ENCODE measurements at regions not wholly inside any gene's neighbourhood (a gene's known extent, or its start where the extent isn't known, plus 50 kb on each side); places are given as distances from the start of the nearest gene placed in this dataset.

DNA sequence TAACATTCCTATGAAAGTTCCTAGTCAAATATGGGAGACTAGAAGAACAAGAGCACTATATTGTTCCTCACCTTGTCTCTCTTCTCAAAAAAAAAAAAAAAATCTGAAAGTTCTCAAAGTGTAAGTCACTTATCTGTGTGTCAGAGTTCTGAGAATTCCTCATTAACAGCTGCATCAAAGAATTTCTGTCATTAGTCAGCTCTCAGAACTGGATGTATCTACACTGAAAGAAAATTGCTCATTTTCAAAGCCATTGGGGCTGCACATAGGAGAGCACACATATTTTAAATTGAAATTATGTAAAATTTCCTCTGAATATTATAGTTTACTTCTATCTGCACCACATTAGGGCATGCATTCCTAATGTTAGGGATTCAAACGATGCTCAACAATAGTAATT is 99.5 kb upstream of the FTMT start:
- Histone ChIP-seq H3K27me3 (ENCODE audit: control insufficient read depth, low read length) (no peaks in the 10 kb centered on the region), H3K4me3 (ENCODE audit: low read length) (no peak overlapping the region), H3K36me3 (ENCODE audit: control insufficient read depth, low read length) (no peaks in the 10 kb centered on the region), H3K4me2 (ENCODE audit: low read length) (no peak overlapping the region), H3K27ac (ENCODE audit: low read depth, low read length) (no peak overlapping the region), H3F3A (ENCODE audit: control insufficient read depth, insufficient read depth) (no peaks in the 10 kb centered on the region), H3K4me1 (ENCODE audit: control insufficient read depth, low read length) (no peaks in the 10 kb centered on the region), H3K79me2 (ENCODE audit: control insufficient read depth, low read length) (no peaks in the 10 kb centered on the region), H3K9me2 (replicated peaks; ENCODE audit: control insufficient read depth, low read length) (no peaks in the 10 kb centered on the region), H3K9me3 (ENCODE audit: control insufficient read depth, insufficient read depth, low read length) (no peaks in the 10 kb centered on the region), H4K20me1 (ENCODE audit: control insufficient read depth, insufficient read depth, low read depth, low read length) (no peaks in the 10 kb centered on the region)
- TF ChIP-seq EZH2phosphoT487 (IDR thresholded peaks at IDR 0.05; ENCODE audit: borderline replicate concordance, low read length) = no peak
- TF ChIP-seq, protein P1, sequence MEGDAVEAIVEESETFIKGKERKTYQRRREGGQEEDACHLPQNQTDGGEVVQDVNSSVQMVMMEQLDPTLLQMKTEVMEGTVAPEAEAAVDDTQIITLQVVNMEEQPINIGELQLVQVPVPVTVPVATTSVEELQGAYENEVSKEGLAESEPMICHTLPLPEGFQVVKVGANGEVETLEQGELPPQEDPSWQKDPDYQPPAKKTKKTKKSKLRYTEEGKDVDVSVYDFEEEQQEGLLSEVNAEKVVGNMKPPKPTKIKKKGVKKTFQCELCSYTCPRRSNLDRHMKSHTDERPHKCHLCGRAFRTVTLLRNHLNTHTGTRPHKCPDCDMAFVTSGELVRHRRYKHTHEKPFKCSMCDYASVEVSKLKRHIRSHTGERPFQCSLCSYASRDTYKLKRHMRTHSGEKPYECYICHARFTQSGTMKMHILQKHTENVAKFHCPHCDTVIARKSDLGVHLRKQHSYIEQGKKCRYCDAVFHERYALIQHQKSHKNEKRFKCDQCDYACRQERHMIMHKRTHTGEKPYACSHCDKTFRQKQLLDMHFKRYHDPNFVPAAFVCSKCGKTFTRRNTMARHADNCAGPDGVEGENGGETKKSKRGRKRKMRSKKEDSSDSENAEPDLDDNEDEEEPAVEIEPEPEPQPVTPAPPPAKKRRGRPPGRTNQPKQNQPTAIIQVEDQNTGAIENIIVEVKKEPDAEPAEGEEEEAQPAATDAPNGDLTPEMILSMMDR (IDR thresholded peaks at IDR 0.05; ENCODE audit: low read depth, low read length, poor library complexity, severe bottlenecking) = no peak

DNA sequence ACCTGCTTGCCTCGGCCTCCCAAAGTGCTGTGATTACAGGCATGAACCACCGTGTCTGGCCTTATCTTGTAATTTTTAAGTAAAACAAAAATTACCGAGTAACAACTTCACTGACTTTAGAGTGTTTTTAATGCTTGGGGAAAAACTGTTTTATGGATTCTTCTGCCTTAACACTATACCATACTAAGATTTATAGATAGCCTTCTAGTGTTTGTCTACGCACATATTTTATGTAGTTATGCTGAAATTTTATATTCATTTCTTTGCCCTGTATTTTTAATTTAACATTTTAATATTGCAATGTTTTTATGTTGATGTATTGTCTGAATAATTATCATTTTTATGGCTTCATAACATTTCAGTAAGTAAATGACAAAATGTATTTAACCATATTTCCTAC is 96.4 kb upstream of the FTMT start:
- H3K4me3 ChIP-seq (ENCODE audit: low read length) = no peak overlapping the region
- TF ChIP-seq EZH2phosphoT487 (IDR thresholded peaks at IDR 0.05; ENCODE audit: borderline replicate concordance, low read length) = no peak
- TF ChIP-seq, protein P1 (IDR thresholded peaks at IDR 0.05; ENCODE audit: low read depth, low read length, poor library complexity, severe bottlenecking) = no peak
- H3F3A ChIP-seq (ENCODE audit: control insufficient read depth, insufficient read depth) = no peaks in the 10 kb centered on the region
- H3K4me1 ChIP-seq (ENCODE audit: control insufficient read depth, low read length) = no peaks in the 10 kb centered on the region
- no peaks in the 10 kb centered on the region for H3K27me3 ChIP-seq (ENCODE audit: control insufficient read depth, low read length)
- no peaks in the 10 kb centered on the region for H3K9me2 ChIP-seq (replicated peaks; ENCODE audit: control insufficient read depth, low read length)
- H3K36me3 ChIP-seq (ENCODE audit: control insufficient read depth, low read length) = no peaks in the 10 kb centered on the region
- H3K4me2 ChIP-seq (ENCODE audit: low read length) = no peak overlapping the region
- H4K20me1 ChIP-seq (ENCODE audit: control insufficient read depth, insufficient read depth, low read depth, low read length) = no peaks in the 10 kb centered on the region
- no peaks in the 10 kb centered on the region for H3K79me2 ChIP-seq (ENCODE audit: control insufficient read depth, low read length)
- no peaks in the 10 kb centered on the region for H3K9me3 ChIP-seq (ENCODE audit: control insufficient read depth, insufficient read depth, low read length)
- no peak overlapping the region for H3K27ac ChIP-seq (ENCODE audit: low read depth, low read length)

DNA sequence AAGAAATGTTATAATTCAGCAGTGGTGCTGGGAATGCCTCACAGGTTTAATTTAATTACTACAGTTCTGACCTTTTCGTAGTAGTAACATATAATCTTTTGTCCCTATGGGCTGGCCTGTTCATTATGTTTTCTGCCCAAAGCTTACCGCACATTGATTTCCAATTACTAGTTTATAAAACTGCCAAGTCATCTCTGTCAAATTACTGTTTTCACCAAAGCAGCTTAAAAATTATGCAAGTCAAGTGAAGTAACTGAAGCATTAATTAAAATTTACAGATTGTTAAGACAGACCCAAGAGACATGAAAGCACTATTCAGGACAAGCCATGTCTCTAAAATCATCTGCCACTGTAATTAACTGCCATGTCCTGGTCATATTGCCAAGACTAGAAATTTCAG is 93.9 kb upstream of the FTMT start:
- H3K4me3 ChIP-seq (ENCODE audit: low read length) = no peak overlapping the region
- no peak overlapping the region for H3K27ac ChIP-seq (ENCODE audit: low read depth, low read length)
- no peak overlapping the region for H3K4me2 ChIP-seq (ENCODE audit: low read length)
- H3K9me3 ChIP-seq (ENCODE audit: control insufficient read depth, insufficient read depth, low read length) = no peaks in the 10 kb centered on the region
- H3K27me3 ChIP-seq (ENCODE audit: control insufficient read depth, low read length) = no peaks in the 10 kb centered on the region
- no peaks in the 10 kb centered on the region for H4K20me1 ChIP-seq (ENCODE audit: control insufficient read depth, insufficient read depth, low read depth, low read length)
- no peaks in the 10 kb centered on the region for H3K4me1 ChIP-seq (ENCODE audit: control insufficient read depth, low read length)
- no peaks in the 10 kb centered on the region for H3F3A ChIP-seq (ENCODE audit: control insufficient read depth, insufficient read depth)
- no peak for TF ChIP-seq EZH2phosphoT487 (IDR thresholded peaks at IDR 0.05; ENCODE audit: borderline replicate concordance, low read length)
- TF ChIP-seq, protein P1 (IDR thresholded peaks at IDR 0.05; ENCODE audit: low read depth, low read length, poor library complexity, severe bottlenecking) = no peak
- no peaks in the 10 kb centered on the region for H3K79me2 ChIP-seq (ENCODE audit: control insufficient read depth, low read length)
- no peaks in the 10 kb centered on the region for H3K9me2 ChIP-seq (replicated peaks; ENCODE audit: control insufficient read depth, low read length)
- no peaks in the 10 kb centered on the region for H3K36me3 ChIP-seq (ENCODE audit: control insufficient read depth, low read length)

DNA sequence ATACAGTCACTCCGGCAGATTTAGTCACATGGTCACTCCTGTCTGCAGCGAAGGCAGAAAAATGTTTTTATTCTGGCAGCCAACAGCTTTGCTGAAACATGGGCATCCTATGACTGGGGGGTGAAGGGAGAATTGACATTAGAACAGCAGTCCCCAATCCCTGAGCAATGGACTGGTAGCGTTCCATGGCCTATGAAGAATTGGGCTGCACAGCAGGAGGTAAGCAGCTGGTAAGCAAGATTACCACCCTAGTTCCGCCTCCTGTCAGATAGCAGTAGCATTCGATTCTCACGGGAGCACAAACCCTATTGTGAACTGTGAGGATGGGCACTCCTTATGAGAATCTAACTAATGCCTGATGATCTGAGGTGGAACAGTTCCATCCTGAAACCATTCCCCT is 93.1 kb upstream of the FTMT start:
- TF ChIP-seq, protein P1 (IDR thresholded peaks at IDR 0.05; ENCODE audit: low read depth, low read length, poor library complexity, severe bottlenecking) = no peak
- TF ChIP-seq EZH2phosphoT487 (IDR thresholded peaks at IDR 0.05; ENCODE audit: borderline replicate concordance, low read length) = no peak
- H3K4me1 ChIP-seq (ENCODE audit: control insufficient read depth, low read length) = no peaks in the 10 kb centered on the region
- H3K27me3 ChIP-seq (ENCODE audit: control insufficient read depth, low read length) = no peaks in the 10 kb centered on the region
- no peak overlapping the region for H3K27ac ChIP-seq (ENCODE audit: low read depth, low read length)
- no peaks in the 10 kb centered on the region for H3K9me3 ChIP-seq (ENCODE audit: control insufficient read depth, insufficient read depth, low read length)
- no peak overlapping the region for H3K4me3 ChIP-seq (ENCODE audit: low read length)
- no peaks in the 10 kb centered on the region for H3K9me2 ChIP-seq (replicated peaks; ENCODE audit: control insufficient read depth, low read length)
- no peaks in the 10 kb centered on the region for H3F3A ChIP-seq (ENCODE audit: control insufficient read depth, insufficient read depth)
- H3K4me2 ChIP-seq (ENCODE audit: low read length) = no peak overlapping the region
- no peaks in the 10 kb centered on the region for H4K20me1 ChIP-seq (ENCODE audit: control insufficient read depth, insufficient read depth, low read depth, low read length)
- H3K36me3 ChIP-seq (ENCODE audit: control insufficient read depth, low read length) = no peaks in the 10 kb centered on the region
- H3K79me2 ChIP-seq (ENCODE audit: control insufficient read depth, low read length) = no peaks in the 10 kb centered on the region
